CD4-positive, alpha-beta memory T cell (primary cell): ENCODE measurements at regions not wholly inside any gene's neighbourhood (a gene's known extent, or its start where the extent isn't known, plus 50 kb on each side); places are given as distances from the start of the nearest gene placed in this dataset.
A peak's percentile ranks its signal among the peaks of the same experiment; 100 is the strongest.

Experiments
- CTCF ChIA-PET: fragments of 350-600 bp; sonication (Branson Sonifier 250); formaldehyde crosslinking; loops from one replicate; lab custom pipeline; 2021; ENCODE audit warnings: inconsistent platforms; ENCODE audit not compliant: partially characterized antibody; lab: Charles Lee
- POLR2A ChIA-PET: fragments of 350-600 bp; sonication (Branson Sonifier 250); formaldehyde crosslinking; loops from one replicate; lab custom pipeline; 2021; ENCODE audit not compliant: partially characterized antibody; lab: Charles Lee
- DNase-seq, 5 donors: peaks; one replicate each; pipeline versions ENCODE4 v3.0.0 to v3.0.0-alpha.2; 2020 to 2022; ENCODE audit warnings: mixed read lengths in 1 of 5
- H3K27ac ChIP-seq: one replicate; pipeline ENCODE4 v1.7.0; 2013; ENCODE audit warnings: low read depth, low read length
- H3K27me3 ChIP-seq: 2 replicates; pipeline ENCODE4 v1.7.0; 2013; ENCODE audit warnings: mild to moderate bottlenecking, low read length, moderate library complexity; ENCODE audit not compliant: insufficient read depth
- H3K36me3 ChIP-seq: 2 replicates; pipeline ENCODE4 v1.7.0; 2013; ENCODE audit warnings: mild to moderate bottlenecking, low read length, moderate library complexity; ENCODE audit not compliant: insufficient read depth
- H3K4me1 ChIP-seq: 2 replicates; pipeline ENCODE4 v1.7.0; 2013; ENCODE audit warnings: mild to moderate bottlenecking, low read length, moderate library complexity; ENCODE audit not compliant: insufficient read depth
- H3K4me3 ChIP-seq, 2 donors: one replicate each; pipeline ENCODE4 v1.7.0; 2013; ENCODE audit warnings: low read length in 2 of 2, mild to moderate bottlenecking in 1 of 2
- H3K9me3 ChIP-seq, 2 donors: one replicate each; pipeline ENCODE4 v1.7.0; 2013; ENCODE audit warnings: low read length in 2 of 2, control low read depth in 1 of 2; ENCODE audit not compliant: control insufficient read depth in 1 of 2
- H3K27ac Mint-ChIP-seq, 7 donors: one replicate each; pipeline ENCODE4 v1.8.0; 2020 to 2021; ENCODE audit warnings: mixed read lengths in 7 of 7, mild to moderate bottlenecking in 6 of 7, inconsistent platforms in 3 of 7, moderate library complexity in 3 of 7
- H3K27me3 Mint-ChIP-seq, 2 donors: one replicate each; pipeline ENCODE4 v1.8.0; 2020 to 2021; ENCODE audit warnings: mixed read lengths in 2 of 2
- H3K36me3 Mint-ChIP-seq, 2 donors: one replicate each; pipeline ENCODE4 v1.8.0; 2020 to 2021; ENCODE audit warnings: mixed read lengths in 2 of 2, inconsistent platforms in 1 of 2, mild to moderate bottlenecking in 1 of 2
- H3K4me1 Mint-ChIP-seq, 4 donors: one replicate each; pipeline ENCODE4 v1.8.0; 2020 to 2021; ENCODE audit warnings: mixed read lengths in 4 of 4, mild to moderate bottlenecking in 1 of 4
- H3K4me3 Mint-ChIP-seq, 8 donors: one replicate each; pipeline ENCODE4 v1.8.0; 2020 to 2021; ENCODE audit warnings: mixed read lengths in 8 of 8, mild to moderate bottlenecking in 7 of 8, moderate library complexity in 6 of 8, inconsistent platforms in 3 of 8
- H3K9me3 Mint-ChIP-seq, 8 donors: one replicate each; pipeline ENCODE4 v1.8.0; 2020 to 2021; ENCODE audit warnings: mixed read lengths in 8 of 8, mild to moderate bottlenecking in 5 of 8, inconsistent platforms in 3 of 8, moderate library complexity in 1 of 8
- intact Hi-C: fragments of 100-400 bp; cut with micrococcal nuclease; formaldehyde crosslinking; loops from one replicate; pipeline ENCODE4 v1.15.1; 2023

- Mint-ChIP-seq H3K4me1 (peaks cover 25 to 74% (median 55%) of the 10 kb centered on the region in 4 donors), H3K4me3 (peak overlapping the region in 4 of 8 donors; percentile 26 to 44 (median 38))
Measured at GRCh38 chr2:196289000-196289399, 117.6 kb upstream of the STK17B start.

GRCh38 chr2:196290136-196290535 is 118.8 kb upstream of the STK17B start:
- Mint-ChIP-seq H3K36me3 (no peaks in the 10 kb centered on the region), H3K27ac (peak overlapping the region in 1 of 7 donors; percentile 32), H3K4me3 (no peak overlapping the region), H3K9me3 (no peaks in the 10 kb centered on the region), H3K27me3 (no peaks in the 10 kb centered on the region), H3K4me1 (peaks cover 25 to 67% (median 54%) of the 10 kb centered on the region in 4 donors)
- no peaks in the 10 kb centered on the region for H3K9me3 ChIP-seq
- no peaks in the 10 kb centered on the region for H3K27me3 ChIP-seq
- H3K4me3 ChIP-seq, result no peak overlapping the region
- ChIA-PET CTCF (interaction anchor here (1.1 to 3.0 kb wide), 8 partner anchors 8 to 223 kb away, joined by 3 to 11 read pairs (median 6); partner anchors contain the start of gene DNAH7), POLR2A (interaction anchor here (1.3 kb wide), 1 partner anchor 76 kb away, joined by 3 read pairs; no protein-coding TSS in a partner anchor)
- no peak for DNase-seq
- no peaks in the 10 kb centered on the region for H3K36me3 ChIP-seq
- H3K27ac ChIP-seq, result no peak overlapping the region
- intact Hi-C loops, result no loop called here
- peaks cover 49% of the 10 kb centered on the region for H3K4me1 ChIP-seq

More at GRCh38 chr2:196289000-196289399, 117.6 kb upstream of the STK17B start:
- H3K9me3 ChIP-seq, result no peaks in the 10 kb centered on the region
- Mint-ChIP-seq H3K27me3 (no peaks in the 10 kb centered on the region), H3K9me3 (no peaks in the 10 kb centered on the region), H3K27ac (peak overlapping the region in 3 of 7 donors; percentile 32 to 82 (median 75)), H3K36me3 (no peaks in the 10 kb centered on the region)
- POLR2A ChIA-PET, result no interaction called here
- H3K4me1 ChIP-seq, result peaks cover 49% of the 10 kb centered on the region
- intact Hi-C loops, result loop anchor here (5.0 kb wide), 1 partner anchor 222 kb away; the partner anchor contains the start of gene DNAH7
- H3K4me3 ChIP-seq, result no peak overlapping the region
- CTCF ChIA-PET, result interaction anchor here (1.6 to 2.7 kb wide), 3 partner anchors 7 to 221 kb away, joined by 3 to 11 read pairs (median 7); partner anchors contain the start of gene DNAH7
- H3K27ac ChIP-seq, result no peak overlapping the region
- no peaks in the 10 kb centered on the region for H3K27me3 ChIP-seq
- no peak for DNase-seq
- H3K36me3 ChIP-seq, result no peaks in the 10 kb centered on the region

- POLR2A ChIA-PET, result interaction anchor here (1.3 to 1.7 kb wide), 2 partner anchors 76 to 114 kb away, joined by 3 read pairs; no protein-coding TSS in a partner anchor
- H3K4me1 ChIP-seq, result peaks cover 49% of the 10 kb centered on the region
- Mint-ChIP-seq H3K36me3 (no peaks in the 10 kb centered on the region), H3K4me3 (no peak overlapping the region), H3K27ac (peak overlapping the region in 3 of 7 donors; percentile 32 to 57 (median 49)), H3K4me1 (peaks cover 23 to 63% (median 50%) of the 10 kb centered on the region in 4 donors), H3K9me3 (no peaks in the 10 kb centered on the region), H3K27me3 (no peaks in the 10 kb centered on the region)
- no peak for DNase-seq
- CTCF ChIA-PET, result interaction anchor here (1.1 to 3.0 kb wide), 9 partner anchors 9 to 223 kb away, joined by 3 to 11 read pairs (median 5); partner anchors contain the start of gene DNAH7
- H3K36me3 ChIP-seq, result no peaks in the 10 kb centered on the region
- no peak overlapping the region for H3K27ac ChIP-seq
- H3K27me3 ChIP-seq, result no peaks in the 10 kb centered on the region
- no peaks in the 10 kb centered on the region for H3K9me3 ChIP-seq
- intact Hi-C loops, result no loop called here
- no peak overlapping the region for H3K4me3 ChIP-seq
Measured at GRCh38 chr2:196290569-196290968, 119.2 kb upstream of the STK17B start.

- Histone ChIP-seq H3K27me3 (no peaks in the 10 kb centered on the region), H3K4me1 (peaks cover 49% of the 10 kb centered on the region), H3K9me3 (no peaks in the 10 kb centered on the region), H3K27ac (no peak overlapping the region), H3K36me3 (no peaks in the 10 kb centered on the region), H3K4me3 (no peak overlapping the region)
- no peaks in the 10 kb centered on the region for H3K9me3 Mint-ChIP-seq
- intact Hi-C loops, result no loop called here
- no peaks in the 10 kb centered on the region for H3K27me3 Mint-ChIP-seq
- no peaks in the 10 kb centered on the region for H3K36me3 Mint-ChIP-seq
- H3K27ac Mint-ChIP-seq, result peak overlapping the region in 1 of 7 donors; percentile 81
- ChIA-PET POLR2A (interaction anchor here (1.0 to 1.7 kb wide), 3 partner anchors 12 to 134 kb away, joined by 3 to 4 read pairs (median 3); no protein-coding TSS in a partner anchor), CTCF (interaction anchor here (1.1 to 3.0 kb wide), 7 partner anchors 13 to 223 kb away, joined by 3 to 10 read pairs (median 4); partner anchors contain the start of gene DNAH7)
- peaks cover 23 to 59% (median 45%) of the 10 kb centered on the region in 4 donors for H3K4me1 Mint-ChIP-seq
- DNase-seq, result no peak
- H3K4me3 Mint-ChIP-seq, result peak overlapping the region in 1 of 8 donors; percentile 26
Measured at GRCh38 chr2:196291426-196291825, 120.0 kb upstream of the STK17B start.

GRCh38 chr2:196291873-196292800 is 120.8 kb upstream of the STK17B start:
- H3K4me3 Mint-ChIP-seq, result peak overlapping the region; percentile 1 to 66 (median 50)
- ChIA-PET CTCF (interaction anchor here (1.1 to 3.0 kb wide), 8 partner anchors 14 to 224 kb away, joined by 3 to 10 read pairs (median 4); partner anchors contain the start of gene DNAH7), POLR2A (interaction anchor here (1.0 to 1.7 kb wide), 3 partner anchors 13 to 135 kb away, joined by 3 to 4 read pairs (median 3); no protein-coding TSS in a partner anchor)
- H3K4me3 ChIP-seq, result no peak overlapping the region
- no peaks in the 10 kb centered on the region for H3K9me3 Mint-ChIP-seq
- H3K4me1 ChIP-seq, result peaks cover 49% of the 10 kb centered on the region
- no peaks in the 10 kb centered on the region for H3K27me3 Mint-ChIP-seq
- no peaks in the 10 kb centered on the region for H3K36me3 Mint-ChIP-seq
- DNase-seq, result no peak
- peak overlapping the region; percentile 2 to 81 (median 48) for H3K27ac Mint-ChIP-seq
- H3K4me1 Mint-ChIP-seq, result peaks cover 23 to 54% (median 44%) of the 10 kb centered on the region in 4 donors
- intact Hi-C loops, result no loop called here
- no peaks in the 10 kb centered on the region for H3K9me3 ChIP-seq
- no peak overlapping the region for H3K27ac ChIP-seq
- H3K36me3 ChIP-seq, result no peaks in the 10 kb centered on the region
- H3K27me3 ChIP-seq, result no peaks in the 10 kb centered on the region

GRCh38 chr2:196293751-196294515 is 122.6 kb upstream of the STK17B start:
- no peaks in the 10 kb centered on the region for H3K36me3 Mint-ChIP-seq
- ChIA-PET CTCF (interaction anchor here (1.0 to 1.6 kb wide), 2 partner anchors 12 to 191 kb away, joined by 3 to 5 read pairs; no protein-coding TSS in a partner anchor), POLR2A (no interaction called here)
- peaks cover 13 to 38% (median 30%) of the 10 kb centered on the region in 4 donors for H3K4me1 Mint-ChIP-seq
- no peaks in the 10 kb centered on the region for H3K9me3 Mint-ChIP-seq
- Histone ChIP-seq H3K27me3 (no peaks in the 10 kb centered on the region), H3K27ac (no peak overlapping the region), H3K4me1 (peaks cover 33% of the 10 kb centered on the region), H3K9me3 (no peaks in the 10 kb centered on the region), H3K4me3 (no peak overlapping the region), H3K36me3 (no peaks in the 10 kb centered on the region)
- no peak overlapping the region for H3K4me3 Mint-ChIP-seq
- DNase-seq, result no peak
- intact Hi-C loops, result no loop called here
- H3K27ac Mint-ChIP-seq, result peak overlapping the region in 1 of 7 donors; percentile 44
- no peaks in the 10 kb centered on the region for H3K27me3 Mint-ChIP-seq
